Keratinocyte (primary cell): ENCODE measurements at regions not wholly inside any gene's neighbourhood (a gene's known extent, or its start where the extent isn't known, plus 50 kb on each side); places are given as distances from the start of the nearest gene placed in this dataset.

Source experiments
- EZH2 ChIP-seq: IDR thresholded peaks from one replicate; pipeline ENCODE4 v1.6.1; 2012; ENCODE audit warnings: inconsistent platforms, mild to moderate bottlenecking, low read length, moderate library complexity
- TF ChIP-seq, protein P1 (sequence below), 3 experiments: IDR thresholded peaks in 1 of 3; conservative IDR thresholded peaks in 1 of 3; optimal IDR thresholded peaks in 1 of 3; 2 replicates in 2 of 3; 3 replicates in 1 of 3; pipeline versions ENCODE3 to v1.5.1; 2011; ENCODE audit warnings: low read length in 3 of 3, mild to moderate bottlenecking in 3 of 3, moderate library complexity in 2 of 3, control low read depth in 1 of 3, inconsistent platforms in 1 of 3; ENCODE audit not compliant: insufficient read depth in 2 of 3; ENCODE audit errors: extremely low read depth in 1 of 3

DNA sequence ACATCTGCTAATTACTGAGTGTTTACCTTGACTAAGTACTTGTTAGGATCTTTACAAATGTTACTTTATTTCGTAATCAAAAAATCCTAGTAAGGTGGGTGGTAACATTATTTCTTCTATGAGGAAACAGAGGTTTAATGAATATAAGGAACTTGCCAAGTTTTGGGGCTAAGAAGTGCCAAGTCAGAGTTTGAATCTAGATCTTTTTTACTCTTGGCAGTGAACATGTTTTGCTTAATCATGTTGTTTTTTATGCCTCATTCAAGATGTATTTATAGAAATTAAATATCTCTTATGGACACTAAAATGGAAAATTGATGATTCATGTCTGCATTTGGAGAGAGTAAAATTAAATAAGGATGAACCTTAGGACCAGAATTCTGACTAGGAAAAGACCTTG is 393.7 kb downstream of the UTRN start:
- no peak for TF ChIP-seq EZH2
- TF ChIP-seq, protein P1, sequence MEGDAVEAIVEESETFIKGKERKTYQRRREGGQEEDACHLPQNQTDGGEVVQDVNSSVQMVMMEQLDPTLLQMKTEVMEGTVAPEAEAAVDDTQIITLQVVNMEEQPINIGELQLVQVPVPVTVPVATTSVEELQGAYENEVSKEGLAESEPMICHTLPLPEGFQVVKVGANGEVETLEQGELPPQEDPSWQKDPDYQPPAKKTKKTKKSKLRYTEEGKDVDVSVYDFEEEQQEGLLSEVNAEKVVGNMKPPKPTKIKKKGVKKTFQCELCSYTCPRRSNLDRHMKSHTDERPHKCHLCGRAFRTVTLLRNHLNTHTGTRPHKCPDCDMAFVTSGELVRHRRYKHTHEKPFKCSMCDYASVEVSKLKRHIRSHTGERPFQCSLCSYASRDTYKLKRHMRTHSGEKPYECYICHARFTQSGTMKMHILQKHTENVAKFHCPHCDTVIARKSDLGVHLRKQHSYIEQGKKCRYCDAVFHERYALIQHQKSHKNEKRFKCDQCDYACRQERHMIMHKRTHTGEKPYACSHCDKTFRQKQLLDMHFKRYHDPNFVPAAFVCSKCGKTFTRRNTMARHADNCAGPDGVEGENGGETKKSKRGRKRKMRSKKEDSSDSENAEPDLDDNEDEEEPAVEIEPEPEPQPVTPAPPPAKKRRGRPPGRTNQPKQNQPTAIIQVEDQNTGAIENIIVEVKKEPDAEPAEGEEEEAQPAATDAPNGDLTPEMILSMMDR (optimal IDR thresholded peaks at IDR 0.05 in 1 of 3, IDR thresholded peaks at IDR 0.05 in 1 of 3, conservative IDR thresholded peaks at IDR 0.05 in 1 of 3; ENCODE audit: extremely low read depth in 1 of 3, insufficient read depth in 2 of 3, low read length in 3 of 3), result no peak
